BE2C (cell line): ENCODE measurements at regions not wholly inside any gene's neighbourhood (a gene's known extent, or its start where the extent isn't known, plus 50 kb on each side); places are given as distances from the start of the nearest gene placed in this dataset.
"Not testable (repeated sequence)": the region's sequence is repeated elsewhere in the genome, so short reads cannot be mapped to it uniquely, and the experiment has no call there.

Experiments used
- DNase-seq: peaks from one replicate; pipeline ENCODE4 v3.0.0-alpha.2; 2020
- H3K27me3 ChIP-seq: fragments of 250-450 bp; sonication (Bioruptor Pico); 2 replicates; pipeline ENCODE4 v1.5.1; 2020; ENCODE audit warnings: mild to moderate bottlenecking
- H3K36me3 ChIP-seq: fragments of 250-450 bp; sonication (Bioruptor Pico); 2 replicates; pipeline ENCODE4 v1.5.1; 2020; ENCODE audit warnings: mild to moderate bottlenecking
- H3K4me1 ChIP-seq: fragments of 250-450 bp; sonication (Bioruptor Pico); 2 replicates; pipeline ENCODE4 v1.5.1; 2020
- H3K4me3 ChIP-seq: 2 replicates; pipeline ENCODE4 v1.5.1; 2011; ENCODE audit warnings: low read depth, low read length
- H3K9me3 ChIP-seq: fragments of 250-450 bp; sonication (Bioruptor Pico); 2 replicates; pipeline ENCODE4 v1.5.1; 2020
- TF ChIP-seq, protein P1 (sequence below): IDR thresholded peaks from 2 replicates; pipeline ENCODE4 v1.5.1; 2012; ENCODE audit warnings: mild to moderate bottlenecking, low read depth, low read length

DNA sequence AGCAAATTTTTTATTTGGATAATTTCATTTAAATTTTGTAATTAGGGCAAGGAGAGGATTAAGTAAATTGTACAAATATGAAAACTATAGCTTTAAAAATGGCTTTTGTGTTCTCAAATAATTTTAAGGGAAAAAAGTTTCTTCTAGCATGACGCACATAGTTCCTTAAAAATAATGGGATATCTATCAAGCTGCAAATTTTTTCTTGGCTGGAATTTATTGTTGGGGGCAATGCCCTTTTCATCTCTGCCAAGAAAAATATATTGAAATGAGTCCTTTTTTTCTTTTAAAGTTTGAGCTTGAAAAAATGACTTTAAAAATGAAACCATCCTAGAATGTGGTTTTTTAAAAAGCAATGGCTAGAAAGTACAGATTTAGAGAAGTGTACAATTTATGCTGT is 154.4 kb upstream of the UGT8 start:
- Histone ChIP-seq H3K4me1 (no peaks in the 10 kb centered on the region), H3K36me3 (no peaks in the 10 kb centered on the region), H3K27me3 (no peaks in the 10 kb centered on the region), H3K4me3 (no peak overlapping the region), H3K9me3 (no peaks in the 10 kb centered on the region)
- TF ChIP-seq, protein P1, sequence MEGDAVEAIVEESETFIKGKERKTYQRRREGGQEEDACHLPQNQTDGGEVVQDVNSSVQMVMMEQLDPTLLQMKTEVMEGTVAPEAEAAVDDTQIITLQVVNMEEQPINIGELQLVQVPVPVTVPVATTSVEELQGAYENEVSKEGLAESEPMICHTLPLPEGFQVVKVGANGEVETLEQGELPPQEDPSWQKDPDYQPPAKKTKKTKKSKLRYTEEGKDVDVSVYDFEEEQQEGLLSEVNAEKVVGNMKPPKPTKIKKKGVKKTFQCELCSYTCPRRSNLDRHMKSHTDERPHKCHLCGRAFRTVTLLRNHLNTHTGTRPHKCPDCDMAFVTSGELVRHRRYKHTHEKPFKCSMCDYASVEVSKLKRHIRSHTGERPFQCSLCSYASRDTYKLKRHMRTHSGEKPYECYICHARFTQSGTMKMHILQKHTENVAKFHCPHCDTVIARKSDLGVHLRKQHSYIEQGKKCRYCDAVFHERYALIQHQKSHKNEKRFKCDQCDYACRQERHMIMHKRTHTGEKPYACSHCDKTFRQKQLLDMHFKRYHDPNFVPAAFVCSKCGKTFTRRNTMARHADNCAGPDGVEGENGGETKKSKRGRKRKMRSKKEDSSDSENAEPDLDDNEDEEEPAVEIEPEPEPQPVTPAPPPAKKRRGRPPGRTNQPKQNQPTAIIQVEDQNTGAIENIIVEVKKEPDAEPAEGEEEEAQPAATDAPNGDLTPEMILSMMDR: no peak
- DNase-seq: no peak

DNA sequence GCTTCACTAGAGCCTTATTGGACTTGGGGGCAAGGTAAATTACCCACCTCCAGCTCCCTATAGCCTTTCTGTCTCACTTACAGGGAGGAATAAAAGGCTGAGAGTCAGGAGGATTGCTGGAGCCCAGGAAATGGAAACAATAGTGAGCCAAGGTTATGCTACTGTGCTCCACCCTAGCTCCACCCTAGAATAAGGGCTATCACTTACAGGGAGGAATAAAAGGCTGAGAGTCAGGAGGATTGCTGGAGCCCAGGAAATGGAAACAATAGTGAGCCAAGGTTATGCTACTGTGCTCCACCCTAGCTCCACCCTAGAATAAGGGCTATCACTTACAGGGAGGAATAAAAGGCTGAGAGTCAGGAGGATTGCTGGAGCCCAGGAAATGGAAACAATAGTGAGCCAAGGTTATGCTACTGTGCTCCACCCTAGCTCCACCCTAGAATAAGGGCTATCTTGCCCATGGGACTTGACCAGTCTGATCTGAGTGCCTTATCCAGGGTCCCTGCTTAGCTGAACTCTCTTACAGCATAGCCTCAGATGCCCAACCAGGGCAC is 150.6 kb upstream of the UGT8 start:
- not testable (repeated sequence) for DNase-seq, H3K9me3 ChIP-seq

DNA sequence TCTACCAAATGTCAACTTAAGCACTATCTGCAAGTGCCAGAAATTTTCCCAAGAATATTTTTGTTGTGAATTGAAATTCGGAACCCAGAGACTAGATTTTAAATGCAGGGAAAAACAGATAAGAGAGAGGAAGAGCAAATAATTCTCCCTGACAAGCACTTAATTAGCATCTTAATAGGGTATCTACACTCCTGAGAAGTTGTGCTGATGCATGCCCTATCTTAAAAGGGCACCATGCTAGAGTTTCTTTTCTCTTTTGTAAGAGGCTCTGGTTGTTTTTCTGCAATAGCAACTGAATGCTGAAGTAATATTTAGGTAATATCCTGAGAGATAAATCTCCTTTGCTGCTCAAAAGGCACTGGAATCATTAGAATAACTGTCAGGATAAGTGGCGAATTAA is 139.9 kb upstream of the UGT8 start:
- DNase-seq: no peak
- TF ChIP-seq, protein P1: no peak
- H3K4me3 ChIP-seq: no peak overlapping the region
- no peaks in the 10 kb centered on the region for H3K36me3 ChIP-seq
- H3K27me3 ChIP-seq: 0 out of 2 replicates have a peak, but pooled peaks cover 3% of the 10 kb centered on the region
- H3K4me1 ChIP-seq: no peaks in the 10 kb centered on the region
- no peaks in the 10 kb centered on the region for H3K9me3 ChIP-seq

More for the DNA sequence above, 150.6 kb upstream of the UGT8 start:
- not testable (repeated sequence) for H3K4me3 ChIP-seq, H3K27me3 ChIP-seq, H3K36me3 ChIP-seq, H3K4me1 ChIP-seq

DNA sequence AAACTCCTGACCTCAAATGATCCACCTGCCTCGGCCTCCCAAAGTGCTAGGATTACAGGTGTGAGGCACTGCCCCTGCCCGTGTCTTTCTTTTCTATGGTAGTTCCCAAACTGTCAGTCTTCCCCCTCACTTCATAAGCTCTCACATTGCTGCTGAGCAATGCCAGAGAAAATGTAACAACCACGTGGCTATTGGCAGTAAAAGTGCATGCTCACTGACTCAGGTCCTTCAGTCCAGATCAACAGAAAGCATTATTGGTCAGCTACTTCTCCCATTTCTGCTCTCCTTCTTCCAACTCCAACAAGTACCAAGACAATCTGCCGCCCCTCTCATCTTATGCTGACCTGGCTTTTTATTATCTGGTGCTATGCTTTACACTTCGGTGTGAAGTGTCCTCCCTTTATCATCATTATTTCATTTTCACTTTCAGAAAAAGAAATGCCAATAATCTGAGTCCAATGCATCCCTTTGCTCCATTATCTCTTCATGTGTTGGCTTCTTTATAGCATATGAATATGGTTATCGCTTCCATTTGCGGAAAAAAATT is 133.8 kb upstream of the UGT8 start:
- no peak for DNase-seq
- Histone ChIP-seq H3K36me3 (no peaks in the 10 kb centered on the region), H3K4me1 (no peaks in the 10 kb centered on the region), H3K4me3 (no peak overlapping the region), H3K9me3 (no peaks in the 10 kb centered on the region), H3K27me3 (0 out of 2 replicates have a peak, but pooled peaks cover 3% of the 10 kb centered on the region)
- TF ChIP-seq, protein P1: no peak

DNA sequence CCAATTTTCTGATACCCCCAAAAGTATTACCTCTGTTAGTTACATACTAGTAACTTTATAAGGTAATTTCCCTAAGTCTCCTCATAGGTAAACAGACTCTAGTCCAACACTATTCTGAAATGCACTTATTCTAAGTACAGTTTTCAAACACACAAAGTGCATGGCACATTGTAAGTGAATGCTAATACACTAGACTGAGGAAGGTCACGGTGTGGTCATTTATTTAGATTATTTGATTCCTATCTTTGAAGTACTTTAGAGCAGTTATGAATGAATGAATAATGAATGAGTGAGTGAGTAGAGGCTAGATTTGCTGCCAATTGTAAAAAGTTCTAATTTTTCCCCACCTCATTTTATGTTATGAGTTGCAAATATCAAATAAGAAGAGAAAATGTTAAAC is 132.8 kb upstream of the UGT8 start:
- no peaks in the 10 kb centered on the region for H3K9me3 ChIP-seq
- no peaks in the 10 kb centered on the region for H3K36me3 ChIP-seq
- 0 out of 2 replicates have a peak, but pooled peaks cover 3% of the 10 kb centered on the region for H3K27me3 ChIP-seq
- no peak overlapping the region for H3K4me3 ChIP-seq
- no peaks in the 10 kb centered on the region for H3K4me1 ChIP-seq
- TF ChIP-seq, protein P1: no peak
- no peak for DNase-seq

DNA sequence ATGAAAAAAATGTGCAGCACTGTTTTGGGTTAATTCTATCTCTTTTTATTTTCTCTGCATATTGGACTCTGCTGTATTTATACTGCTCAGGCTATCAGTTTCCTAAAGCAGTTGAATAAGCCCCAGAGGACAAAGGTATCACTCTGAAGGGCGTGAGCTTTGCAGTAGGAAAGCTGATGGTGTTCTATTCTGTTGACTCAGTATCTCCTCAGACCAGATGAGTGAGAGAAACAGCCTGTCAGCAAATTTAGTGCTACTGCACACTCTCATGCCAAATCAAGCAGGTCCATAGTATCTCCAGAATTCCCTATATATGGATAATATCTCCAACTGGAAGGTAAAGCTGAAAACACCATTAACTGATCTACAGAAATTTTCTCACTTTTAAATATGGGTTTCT is 132.3 kb upstream of the UGT8 start:
- no peak for DNase-seq
- H3K4me1 ChIP-seq: no peaks in the 10 kb centered on the region
- no peaks in the 10 kb centered on the region for H3K36me3 ChIP-seq
- 0 out of 2 replicates have a peak, but pooled peaks cover 3% of the 10 kb centered on the region for H3K27me3 ChIP-seq
- no peak overlapping the region for H3K4me3 ChIP-seq
- TF ChIP-seq, protein P1: no peak
- H3K9me3 ChIP-seq: no peaks in the 10 kb centered on the region
